Heart right ventricle (tissue), 16 donors: ENCODE measurements at regions not wholly inside any gene's neighbourhood (a gene's known extent, or its start where the extent isn't known, plus 50 kb on each side); places are given as distances from the start of the nearest gene placed in this dataset.

Experiments
- ATAC-seq, 8 donors: fragments of 200-7000 bp; cut with Tn5 transposase; one replicate each; pipeline ENCODE4 v1.9.1; 2020; ENCODE audit warnings: mild to moderate bottlenecking in 8 of 8, moderate library complexity in 8 of 8, moderate number of reproducible peaks in 1 of 8
- DNase-seq, 2 donors: peaks; one replicate each; pipeline ENCODE4 v3.0.0-alpha.2; 2020
- H3K27ac ChIP-seq, 10 donors: fragments of 200-600 bp; sonication (generic) in 2 of 10; one replicate each; pipeline versions ENCODE4 v1.5.0 to v1.8.0; 2020 to 2022; ENCODE audit warnings: mild to moderate bottlenecking in 3 of 10
- H3K27me3 ChIP-seq, 7 donors: fragments of 200-600 bp; one replicate each; pipeline ENCODE4 v1.8.0; 2021 to 2022; ENCODE audit warnings: mild to moderate bottlenecking in 2 of 7
- H3K36me3 ChIP-seq, 9 donors: fragments of 200-600 bp; sonication (generic) in 1 of 9; one replicate each; pipeline versions ENCODE4 v1.5.0 to v1.8.0; 2020 to 2022; ENCODE audit warnings: mild to moderate bottlenecking in 2 of 9
- H3K4me1 ChIP-seq, 9 donors: fragments of 200-600 bp; sonication (generic) in 1 of 9; one replicate each; pipeline versions ENCODE4 v1.5.0 to v1.8.0; 2020 to 2022; ENCODE audit warnings: mild to moderate bottlenecking in 4 of 9
- H3K4me3 ChIP-seq, 10 donors: fragments of 200-600 bp; sonication (generic) in 2 of 10; one replicate each; pipeline versions ENCODE4 v1.5.0 to v1.8.0; 2020 to 2022; ENCODE audit warnings: mild to moderate bottlenecking in 7 of 10, moderate library complexity in 2 of 10
- H3K9me3 ChIP-seq, 11 donors: fragments of 200-600 bp in 10 of 11; sonication (generic) in 2 of 11; one replicate each; pipeline versions ENCODE4 v1.5.0 to v1.8.0; 2013 to 2022; ENCODE audit warnings: mild to moderate bottlenecking in 2 of 11, control low read depth in 1 of 11, moderate library complexity in 1 of 11
- WGBS, 2 donors: extraction: QIAGEN DNeasy Blood & Tissue Kit; methylation state at CpG; one replicate each; pipeline ENCODE4 v1.1.7; 2013; ENCODE audit warnings: inconsistent platforms in 1 of 2; 5-methylcytosine and 5-hydroxymethylcytosine counted together
- intact Hi-C, 10 donors: fragments of 100-400 bp; cut with DNase I; formaldehyde crosslinking; loops; one replicate each; pipeline versions ENCODE4 v1.11.1 to v1.14.2; 2022
- TF ChIP-seq, protein P1 (sequence below), 9 donors: fragments of 200-600 bp; sonication (generic) in 2 of 9; IDR thresholded peaks; one replicate each; pipeline versions ENCODE4 v1.5.0 to v1.8.0; 2021 to 2022; ENCODE audit warnings: antibody characterized with exemption in 9 of 9, mild to moderate bottlenecking in 5 of 9, moderate library complexity in 1 of 9
- donor health status: Arrhythmogenic right ventricular cardiomyopathy.
- donor health status: ischemic (EF 13 %, LVEDD 7.1; RV severe dilation, severe dysfunction).
- donor health status: healthy with polysubstance abuse.
- donor health status: DM: no; HTN: yes; CAD: no.
- donor health status: DM: no; HTN: no; CAD: no.
- donor health status: ischemic (EF 25% LVEDD 6.9; RV normal size, moderate dysfunction).
- donor health status: ischemic (EF 25% LVEDD 5.7; RV mildly dilated, moderate dysfunction).
- donor health status: healthy.
- donor health status: DM: yes; HTN: yes; CAD: no.
- donor health status: Ischemic cardiomyopathy.
- donor health status: ischemic (EF 35%, LVEDD 5.7; RV mildly dilated, moderate dysfunction).
- donor health status: nonischemic (EF 11% LVEDD 7.7; RV severe dilation, severe dysfunction).
- donor health status: DM: yes; HTN: yes; CAD: no.
- donor health status: PGD.
- donor health status: ischemic (EF 29% LVEDD 5.4; RV normal size, mild dysfunction).
- donor health status: nonischemic (EF 23%, LVEDD 6.1; RV moderate dilation, normal function).

- Histone ChIP-seq H3K27ac (peak overlapping the region in 2 of 10 donors; percentile 26 to 72), H3K4me1 (peaks cover 2 to 33% (median 15%) of the 10 kb centered on the region in 9 donors), H3K27me3 (peaks cover 0 to 33% (median 17%) of the 10 kb centered on the region in 7 donors), H3K36me3 (no peaks in the 10 kb centered on the region), H3K4me3 (no peak overlapping the region), H3K9me3 (no peaks in the 10 kb centered on the region)
- intact Hi-C loops, result loop anchor here in 3 of 10 donors (2.0 to 5.0 kb wide), 4 partner anchors 44 to 199 kb away; no protein-coding TSS in a partner anchor
- WGBS, 2 donors, result 65 to 67% methylated on average over 8 of the region's 8 CpGs
- DNase-seq (peak in 1 of 2 donors; percentile 49), ATAC-seq (peak; percentile 46 to 82 (median 68))
- TF ChIP-seq, protein P1, sequence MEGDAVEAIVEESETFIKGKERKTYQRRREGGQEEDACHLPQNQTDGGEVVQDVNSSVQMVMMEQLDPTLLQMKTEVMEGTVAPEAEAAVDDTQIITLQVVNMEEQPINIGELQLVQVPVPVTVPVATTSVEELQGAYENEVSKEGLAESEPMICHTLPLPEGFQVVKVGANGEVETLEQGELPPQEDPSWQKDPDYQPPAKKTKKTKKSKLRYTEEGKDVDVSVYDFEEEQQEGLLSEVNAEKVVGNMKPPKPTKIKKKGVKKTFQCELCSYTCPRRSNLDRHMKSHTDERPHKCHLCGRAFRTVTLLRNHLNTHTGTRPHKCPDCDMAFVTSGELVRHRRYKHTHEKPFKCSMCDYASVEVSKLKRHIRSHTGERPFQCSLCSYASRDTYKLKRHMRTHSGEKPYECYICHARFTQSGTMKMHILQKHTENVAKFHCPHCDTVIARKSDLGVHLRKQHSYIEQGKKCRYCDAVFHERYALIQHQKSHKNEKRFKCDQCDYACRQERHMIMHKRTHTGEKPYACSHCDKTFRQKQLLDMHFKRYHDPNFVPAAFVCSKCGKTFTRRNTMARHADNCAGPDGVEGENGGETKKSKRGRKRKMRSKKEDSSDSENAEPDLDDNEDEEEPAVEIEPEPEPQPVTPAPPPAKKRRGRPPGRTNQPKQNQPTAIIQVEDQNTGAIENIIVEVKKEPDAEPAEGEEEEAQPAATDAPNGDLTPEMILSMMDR (IDR thresholded peaks at IDR 0.05), result peak in 5 of 9 donors; percentile 32 to 50 (median 42)
These were observed 80.8 kb upstream of the ARAP3 start for GRCh38 chr5:141762790-141763368.

- Histone ChIP-seq H3K36me3 (no peaks in the 10 kb centered on the region), H3K4me3 (no peak overlapping the region), H3K4me1 (peaks cover 2 to 36% (median 15%) of the 10 kb centered on the region in 9 donors), H3K27ac (peak overlapping the region in 3 of 10 donors; percentile 26 to 72 (median 36)), H3K27me3 (peaks cover 0 to 37% (median 19%) of the 10 kb centered on the region in 7 donors), H3K9me3 (no peaks in the 10 kb centered on the region)
- TF ChIP-seq, protein P1 (IDR thresholded peaks at IDR 0.05), result no peak
- ATAC-seq, result peak in 1 of 8 donors; percentile 4
- no peak for DNase-seq
- intact Hi-C loops, result loop anchor here in 3 of 10 donors (2.0 to 5.0 kb wide), 4 partner anchors 45 to 200 kb away; no protein-coding TSS in a partner anchor
- 39% methylated on average over 11 of the region's 11 CpGs for WGBS, 2 donors
These were observed 80.3 kb upstream of the ARAP3 start for GRCh38 chr5:141762316-141762715.

DNA sequence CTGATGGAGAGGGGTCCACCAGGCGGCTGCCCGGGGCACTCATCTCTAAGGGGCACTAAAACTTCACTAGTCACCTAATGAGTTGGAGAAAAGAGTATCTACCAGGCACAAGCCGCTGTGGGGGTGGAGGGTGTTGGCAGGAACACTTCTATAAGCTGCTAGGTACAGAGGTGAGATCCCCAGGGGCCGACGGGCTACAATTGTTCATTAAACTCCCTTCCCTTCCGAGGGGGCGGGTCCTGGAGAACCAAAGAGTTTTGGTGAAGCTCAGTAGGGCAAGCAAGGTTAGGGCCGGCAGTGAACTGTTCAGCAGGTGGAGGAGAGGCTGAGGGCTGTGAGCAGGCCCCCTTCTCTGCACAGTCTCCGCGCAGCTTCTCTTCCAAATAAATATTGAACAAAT is 78.7 kb upstream of the ARAP3 start:
- DNase-seq (no peak), ATAC-seq (no peak)
- 70 to 76% methylated on average over 10 of the region's 10 CpGs for WGBS, 2 donors
- Histone ChIP-seq H3K27me3 (peaks cover 0 to 37% (median 19%) of the 10 kb centered on the region in 7 donors), H3K27ac (no peak overlapping the region), H3K4me1 (peaks cover 2 to 36% (median 15%) of the 10 kb centered on the region in 9 donors), H3K9me3 (no peaks in the 10 kb centered on the region), H3K36me3 (no peaks in the 10 kb centered on the region), H3K4me3 (no peak overlapping the region)
- intact Hi-C loops, result loop anchor here in 3 of 10 donors (5.0 kb wide), 3 partner anchors 47 to 202 kb away; no protein-coding TSS in a partner anchor
- TF ChIP-seq, protein P1 (IDR thresholded peaks at IDR 0.05), result no peak

GRCh38 chr5:141760193-141760592 is 78.2 kb upstream of the ARAP3 start:
- Histone ChIP-seq H3K4me3 (no peak overlapping the region), H3K9me3 (no peaks in the 10 kb centered on the region), H3K4me1 (peaks cover 2 to 36% (median 15%) of the 10 kb centered on the region in 9 donors), H3K27me3 (peaks cover 0 to 37% (median 19%) of the 10 kb centered on the region in 7 donors), H3K27ac (no peak overlapping the region), H3K36me3 (no peaks in the 10 kb centered on the region)
- TF ChIP-seq, protein P1 (IDR thresholded peaks at IDR 0.05), result no peak
- intact Hi-C loops, result loop anchor here in 3 of 10 donors (5.0 kb wide), 3 partner anchors 47 to 202 kb away; no protein-coding TSS in a partner anchor
- DNase-seq (no peak), ATAC-seq (no peak)
- WGBS, 2 donors, result 61 to 77% methylated on average over 4 of the region's 4 CpGs
